HCT116 (cell line): ENCODE measurements at regions not wholly inside any gene's neighbourhood (a gene's known extent, or its start where the extent isn't known, plus 50 kb on each side); places are given as distances from the start of the nearest gene placed in this dataset.

Experiments used
- ATAC-seq: fragments of 200-7000 bp; cut with Tn5 transposase; 2 replicates; pipeline ENCODE4 v1.9.1; 2020; ENCODE audit warnings: mild to moderate bottlenecking, moderate library complexity
- BruUV-seq: library from RNA; stranded (reverse); fragments of 400-500 nt; replicated peaks from 2 replicates; lab custom pipeline; 2021; lab: Mats Ljungman, UMichigan
- CTCF ChIA-PET: fragments of 300-600 bp; sonication (Branson Sonifier 250); formaldehyde crosslinking; loops from one replicate; lab custom pipeline; 2021; ENCODE audit warnings: antibody characterized with exemption; lab: Charles Lee
- POLR2A ChIA-PET: fragments of 300-600, 350-600 bp; sonication (Branson Sonifier 250); formaldehyde crosslinking; loops from one replicate; lab custom pipeline; 2021; ENCODE audit warnings: antibody characterized with exemption; lab: Charles Lee
- RAD21 ChIA-PET, 2 experiments: fragments of 300-600 bp; sonication (Branson Sonifier 250); formaldehyde crosslinking; loops; one replicate each; lab custom pipeline; 2023; ENCODE audit warnings: low total read pairs in 2 of 2; ENCODE audit not compliant: uncharacterized antibody in 2 of 2, unreplicated experiment in 2 of 2, low non-redundant PET in 1 of 2; lab: Charles Lee
- DNase-seq: peaks from one replicate; pipeline ENCODE4 v3.0.0-alpha.2; 2010; ENCODE audit warnings: low read depth, low spot score
- H2AFZ ChIP-seq: fragments of 200-600 bp; shearing (Covaris generic), sonication (generic); 2 replicates; pipeline ENCODE4 v1.6.1; 2017; ENCODE audit warnings: low read depth, mixed run types, mixed read lengths, antibody characterized with exemption, low read length; ENCODE audit not compliant: poor library complexity, severe bottlenecking
- H3K27ac ChIP-seq: 2 replicates; pipeline ENCODE4 v1.5.1; 2012; ENCODE audit warnings: low read depth, low read length
- H3K27me3 ChIP-seq: fragments of 200-600 bp; sonication (generic); 2 replicates; pipeline ENCODE4 v1.6.1; 2016; ENCODE audit warnings: mixed run types, low read length, mixed read lengths; ENCODE audit not compliant: insufficient read depth
- H3K36me3 ChIP-seq, 2 experiments: fragments of 200-500 bp in 1 of 2; fragments of 200-600 bp in 1 of 2; sonication (Bioruptor generic) in 1 of 2; sonication (generic) in 1 of 2; 2 replicates each; pipeline versions ENCODE4 v1.5.1 to v1.6.1; 2014 to 2016; ENCODE audit warnings: low read length in 2 of 2, inconsistent platforms in 1 of 2, mixed read lengths in 1 of 2, mixed run types in 1 of 2; ENCODE audit not compliant: insufficient read depth in 2 of 2, control insufficient read depth in 1 of 2
- H3K4me1 ChIP-seq, 2 experiments: fragments of 200-600 bp in 1 of 2; sonication (generic) in 1 of 2; 2 replicates each; pipeline versions ENCODE4 v1.5.1 to v1.6.1; 2012 to 2017; ENCODE audit warnings: low read length in 2 of 2, inconsistent platforms in 1 of 2, mild to moderate bottlenecking in 1 of 2, mixed read lengths in 1 of 2, mixed run types in 1 of 2, moderate library complexity in 1 of 2; ENCODE audit not compliant: insufficient read depth in 2 of 2, control insufficient read depth in 1 of 2
- H3K4me2 ChIP-seq: fragments of 200-600 bp; sonication (generic); 2 replicates; pipeline ENCODE4 v1.6.1; 2017; ENCODE audit warnings: mixed run types, low read length, mixed read lengths
- H3K4me3 ChIP-seq, 2 experiments: fragments of 200-600 bp in 1 of 2; sonication (generic) in 1 of 2; replicated peaks in 1 of 2; 2 replicates each; pipeline ENCODE4 v1.5.1; 2011 to 2016; ENCODE audit warnings: low read length in 2 of 2, control low read depth in 1 of 2, low read depth in 1 of 2, mild to moderate bottlenecking in 1 of 2, mixed read lengths in 1 of 2, mixed run types in 1 of 2
- H3K79me2 ChIP-seq: fragments of 200-600 bp; sonication (generic); 2 replicates; pipeline ENCODE4 v1.6.1; 2017; ENCODE audit warnings: mild to moderate bottlenecking, mixed run types, low read length, moderate library complexity, mixed read lengths; ENCODE audit not compliant: insufficient read depth
- H3K9ac ChIP-seq: fragments of 200-600 bp; sonication (generic); 2 replicates; pipeline ENCODE4 v1.6.1; 2016; ENCODE audit warnings: low read length, mixed read lengths
- H3K9me2 ChIP-seq: fragments of 200-600 bp; sonication (generic), shearing (Covaris generic); 2 replicates; pipeline ENCODE4 v1.6.1; 2017; ENCODE audit warnings: mixed run types, mild to moderate bottlenecking, moderate library complexity; ENCODE audit not compliant: insufficient read depth
- H3K9me3 ChIP-seq, 2 experiments: fragments of 200-500 bp in 1 of 2; fragments of 200-600 bp in 1 of 2; sonication (Bioruptor generic) in 1 of 2; sonication (generic) in 1 of 2; 2 replicates each; pipeline ENCODE4 v1.6.1; 2014 to 2017; ENCODE audit warnings: low read length in 2 of 2, mixed read lengths in 2 of 2, inconsistent platforms in 1 of 2, low read depth in 1 of 2, mild to moderate bottlenecking in 1 of 2, mixed run types in 1 of 2, moderate library complexity in 1 of 2; ENCODE audit not compliant: control insufficient read depth in 1 of 2, insufficient read depth in 1 of 2
- H4K20me1 ChIP-seq: fragments of 200-600 bp; sonication (generic), shearing (Covaris generic); 2 replicates; pipeline ENCODE4 v1.6.1; 2017; ENCODE audit warnings: mixed run types, mild to moderate bottlenecking, moderate library complexity; ENCODE audit not compliant: insufficient read depth
- ATF3 ChIP-seq: IDR thresholded peaks from 2 replicates; pipeline ENCODE4 v1.6.1; 2012
- CTCF ChIP-seq, 3 experiments: fragments of 200-600 bp in 1 of 3; sonication (generic) in 1 of 3; IDR thresholded peaks in 2 of 3; conservative IDR thresholded peaks in 1 of 3; 2 replicates each; pipeline ENCODE4 v1.5.1; 2012 to 2017; ENCODE audit warnings: low read depth in 2 of 3, low read length in 2 of 3, antibody characterized with exemption in 1 of 3, borderline replicate concordance in 1 of 3, control low read depth in 1 of 3, mild to moderate bottlenecking in 1 of 3, mixed read lengths in 1 of 3, mixed run types in 1 of 3, moderate library complexity in 1 of 3; ENCODE audit not compliant: insufficient read depth in 1 of 3
- EGR1 ChIP-seq: IDR thresholded peaks from 2 replicates; pipeline ENCODE4 v1.6.1; 2012; ENCODE audit warnings: low read depth
- ELF1 ChIP-seq: IDR thresholded peaks from 2 replicates; pipeline ENCODE4 v1.6.1; 2012; ENCODE audit warnings: low read depth, borderline replicate concordance
- EZH2phosphoT487 ChIP-seq: fragments of 200-600 bp; IDR thresholded peaks from 2 replicates; pipeline ENCODE4 v1.6.1; 2018; ENCODE audit warnings: antibody characterized with exemption, borderline replicate concordance
- JUND ChIP-seq: IDR thresholded peaks from 2 replicates; pipeline ENCODE4 v1.6.1; 2012
- POLR2AphosphoS5 ChIP-seq: IDR thresholded peaks from 2 replicates; pipeline ENCODE4 v1.6.1; 2011; ENCODE audit warnings: mild to moderate bottlenecking, low read depth, low read length, moderate library complexity
- RAD21 ChIP-seq: IDR thresholded peaks from 2 replicates; pipeline ENCODE4 v1.6.1; 2012; ENCODE audit warnings: low read depth, mild to moderate bottlenecking
- SIN3A ChIP-seq: IDR thresholded peaks from 2 replicates; pipeline ENCODE4 v1.6.1; 2012; ENCODE audit warnings: low read depth
- TCF7L2 ChIP-seq: IDR thresholded peaks from 2 replicates; pipeline ENCODE4 v1.7.0; 2011; ENCODE audit warnings: borderline replicate concordance, inconsistent platforms; ENCODE audit not compliant: insufficient read depth, insufficient read length; ENCODE audit errors: extremely low read depth
- YY1 ChIP-seq: IDR thresholded peaks from 2 replicates; pipeline ENCODE4 v1.6.1; 2011; ENCODE audit warnings: low read length, low read depth, moderate library complexity, mild to moderate bottlenecking; ENCODE audit not compliant: insufficient replicate concordance; ENCODE audit errors: extremely low read depth
- ZNF274 ChIP-seq: fragments of 200-500 bp; sonication (Bioruptor generic); IDR thresholded peaks from 2 replicates; pipeline ENCODE4 v1.6.1; 2014; ENCODE audit warnings: mild to moderate bottlenecking, low read depth, low read length, inconsistent platforms
- intact Hi-C: fragments of 100-400 bp; cut with micrococcal nuclease; formaldehyde crosslinking; loops from 2 replicates; pipeline ENCODE4 v1.10.0; 2022

DNA sequence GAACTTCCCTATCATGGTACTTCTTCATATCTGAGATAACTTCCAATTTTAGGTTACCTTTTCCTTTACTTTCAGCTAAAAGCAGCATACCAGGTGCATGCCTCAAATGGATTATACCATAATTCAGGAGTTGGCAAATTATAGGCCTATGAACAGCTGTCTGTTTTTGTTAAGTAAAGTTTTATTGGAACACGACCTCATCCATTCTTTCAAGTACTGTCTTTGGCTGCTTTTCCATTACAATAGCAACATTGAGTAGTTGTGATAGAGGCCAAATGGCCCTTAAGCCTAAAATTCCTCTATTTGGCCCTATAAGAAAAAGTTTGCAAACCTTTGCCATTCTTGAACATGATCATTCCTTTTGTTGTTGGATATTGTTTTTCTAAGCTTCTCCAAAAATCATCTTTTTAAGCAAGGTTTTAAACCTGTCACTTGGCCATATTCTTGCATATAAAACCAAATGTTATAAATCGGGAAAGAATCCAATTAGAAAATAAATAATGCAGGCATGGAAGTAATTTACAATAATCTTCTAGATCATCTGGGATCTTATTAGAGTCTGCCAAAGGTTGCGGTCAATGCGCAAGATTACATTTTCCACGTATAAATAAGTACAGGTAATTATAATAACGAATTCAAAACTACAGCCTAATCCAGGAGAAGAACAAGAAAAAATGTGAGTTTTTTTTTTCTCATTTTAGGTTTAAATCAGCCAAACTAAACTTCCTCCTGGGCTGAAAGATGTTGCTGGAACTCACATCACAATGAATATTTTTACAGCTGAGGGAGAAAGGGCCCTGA lies 226.5 kb upstream of the ANKRD55 start:
- Histone ChIP-seq H4K20me1 (no peaks in the 10 kb centered on the region), H3K79me2 (no peaks in the 10 kb centered on the region), H3K36me3 (no peaks in the 10 kb centered on the region), H3K4me1 (no peaks in the 10 kb centered on the region), H3K9me2 (no peaks in the 10 kb centered on the region), H3K4me3 (no peak overlapping the region), H3K4me2 (no peak overlapping the region), H3K27ac (no peak overlapping the region), H3K9me3 (no peaks in the 10 kb centered on the region), H3K9ac (no peak overlapping the region), H3K27me3 (no peaks in the 10 kb centered on the region), H2AFZ (no peak overlapping the region)
- no TSS peak for BruUV-seq
- ChIA-PET CTCF (no interaction called here), RAD21 (no interaction called here), POLR2A (no interaction called here)
- ATAC-seq: no peak
- intact Hi-C loops: no loop called here
- no peak for DNase-seq
- TF ChIP-seq ATF3 (no peak), SIN3A (no peak), CTCF (IDR thresholded peaks at IDR 0.05 in 2 of 3, conservative IDR thresholded peaks at IDR 0.05 in 1 of 3; ENCODE audit: borderline replicate concordance in 1 of 3, insufficient read depth in 1 of 3, low read depth in 2 of 3, low read length in 2 of 3) (no peak), EGR1 (no peak), TCF7L2 (no peak), RAD21 (no peak), ZNF274 (no peak), ELF1 (no peak), JUND (no peak), POLR2AphosphoS5 (no peak), YY1 (no peak), EZH2phosphoT487 (no peak)
- TF ChIP-seq, all 23 proteins: peak for 0
